ENCODE measurements at regions not wholly inside any gene's neighbourhood (a gene's known extent, or its start where the extent isn't known, plus 50 kb on each side); places are given as distances from the start of the nearest gene placed in this dataset.

GRCh38 chr17:20823905-20824304 is 218.9 kb downstream of the USP22 start:
- Histone ChIP-seq H3K79me2 (ENCODE audit: insufficient read depth, low read length) (no peaks in the 10 kb centered on the region), H4K20me1 (ENCODE audit: control insufficient read depth, insufficient read depth, insufficient read length) (no peaks in the 10 kb centered on the region), H3K79me1 (ENCODE audit: insufficient read depth, low read depth, low read length, poor library complexity, severe bottlenecking) (no peaks in the 10 kb centered on the region), H3K56ac (ENCODE audit: insufficient read length, low read depth, low read length) (no peak overlapping the region), H3K4ac (ENCODE audit: low read depth, low read length) (no peak overlapping the region), H4K5ac (ENCODE audit: insufficient read length, low read depth, low read length) (no peak overlapping the region), H3K9me3 (ENCODE audit: control insufficient read depth, low read depth, low read length) (no peaks in the 10 kb centered on the region), H3K14ac (ENCODE audit: insufficient read depth, low read length) (no peak overlapping the region), H3K23me2 (ENCODE audit: insufficient read length, low read depth, low read length, poor library complexity, severe bottlenecking) (no peaks in the 10 kb centered on the region), H4K8ac (replicated peaks; ENCODE audit: insufficient read length, low read depth, low read length) (no peak overlapping the region), H2BK120ac (ENCODE audit: low read depth, low read length, poor library complexity, severe bottlenecking) (no peak overlapping the region), H3K4me1 (ENCODE audit: insufficient read depth, low read length) (no peaks in the 10 kb centered on the region; the same call in 1 of the 2 replicates), H2AK5ac (ENCODE audit: insufficient read length, low read length) (no peak overlapping the region), H2BK12ac (ENCODE audit: insufficient read length, low read depth, low read length) (no peak overlapping the region), H3K4me2 (ENCODE audit: insufficient read depth, insufficient read length, low read length) (no peak overlapping the region), H2AFZ (ENCODE audit: low read length) (no peak overlapping the region), H2BK15ac (ENCODE audit: low read depth, low read length) (no peak overlapping the region), H3K27me3 (ENCODE audit: insufficient read depth, low read length) (no peaks in the 10 kb centered on the region), H3K9ac (ENCODE audit: extremely low read depth, insufficient read length, low read length) (no peak overlapping the region), H3T11ph (ENCODE audit: low read length) (no peak overlapping the region), H2BK5ac (ENCODE audit: insufficient read length, low read length) (no peak overlapping the region), H3K23ac (ENCODE audit: insufficient read length, low read depth, low read length) (no peak overlapping the region), H3K18ac (ENCODE audit: insufficient read length, low read depth, low read length) (no peak overlapping the region), H3K27ac (ENCODE audit: insufficient read length, low read depth, low read length) (no peak overlapping the region), H4K91ac (ENCODE audit: insufficient read length, low read depth, low read length) (no peak overlapping the region), H2BK20ac (ENCODE audit: low read depth, low read length, poor library complexity, severe bottlenecking) (no peak overlapping the region)
- Mint-ChIP-seq H3K9me3 (peaks cover 0 to 3% of the 10 kb centered on the region in 2 experiments; a peak in 2 of 5 replicates), H3K27ac (no peak overlapping the region), H3K36me3 (ENCODE audit: insufficient read depth in 1 of 3, low read depth in 3 of 3) (no peaks in the 10 kb centered on the region; a peak in 1 of 7 replicates), H3K27me3 (ENCODE audit: low read depth) (no peaks in the 10 kb centered on the region; the same call in 1 of the 2 replicates), H3K4me3 (no peak overlapping the region), H3K4me1 (peaks cover 0 to 3% of the 10 kb centered on the region in 2 experiments; a peak in 1 of 4 replicates)
- TF ChIP-seq CTCF (conservative IDR thresholded peaks at IDR 0.05): no peak
- WGBS (ENCODE audit: extremely low coverage, insufficient read length, low lambda C conversion rate): no CpG with 5 or more reads among the region's 3 CpGs
- no peak for DNase-seq

Measured in H9 (cell line).